WTC11 (cell line): ENCODE measurements at regions not wholly inside any gene's neighbourhood (a gene's known extent, or its start where the extent isn't known, plus 50 kb on each side); places are given as distances from the start of the nearest gene placed in this dataset.
A peak's percentile ranks its signal among the peaks of the same experiment; 100 is the strongest.
"Not testable (repeated sequence)": the region's sequence is repeated elsewhere in the genome, so short reads cannot be mapped to it uniquely, and the experiment has no call there.

ENCODE experiments used
- ATAC-seq: fragments of 200-7000 bp; cut with Tn5 transposase; 2 replicates; pipeline ENCODE4 v1.10.0; 2021; ENCODE audit warnings: mild to moderate bottlenecking, moderate library complexity
- CTCF ChIA-PET: fragments of 300-600 bp; sonication (Branson Sonifier 250); formaldehyde crosslinking; loops from one replicate; lab custom pipeline; 2021; ENCODE audit warnings: antibody characterized with exemption; lab: Charles Lee
- POLR2A ChIA-PET: fragments of 350-600 bp; sonication (Branson Sonifier 250); formaldehyde crosslinking; loops from one replicate; lab custom pipeline; 2021; ENCODE audit warnings: antibody characterized with exemption; lab: Charles Lee
- DNase-seq: peaks from one replicate; pipeline ENCODE4 v3.0.0; 2021; ENCODE audit warnings: low spot score
- H3K27ac Mint-ChIP-seq: 2 replicates; pipeline ENCODE4 v1.8.0; 2021; ENCODE audit warnings: mixed read lengths
- H3K27me3 Mint-ChIP-seq: 2 replicates; pipeline ENCODE4 v1.8.0; 2021; ENCODE audit warnings: low read depth, mild to moderate bottlenecking, moderate library complexity, mixed read lengths
- H3K36me3 Mint-ChIP-seq: 2 replicates; pipeline ENCODE4 v1.8.0; 2021; ENCODE audit warnings: mixed read lengths
- H3K4me1 Mint-ChIP-seq: 2 replicates; pipeline ENCODE4 v1.8.0; 2022; ENCODE audit warnings: mixed read lengths
- H3K4me3 Mint-ChIP-seq: 2 replicates; pipeline ENCODE4 v1.8.0; 2021; ENCODE audit warnings: mild to moderate bottlenecking, moderate library complexity, mixed read lengths
- H3K9me3 Mint-ChIP-seq: 2 replicates; pipeline ENCODE4 v1.8.0; 2021; ENCODE audit warnings: mixed read lengths
- E2F4 ChIP-seq: sonication (generic); formaldehyde crosslinking; IDR thresholded peaks from 2 replicates; pipeline ENCODE4 v1.8.1; 2022; ENCODE audit warnings: low read depth, mild to moderate bottlenecking, moderate library complexity, missing genetic modification reagents, borderline replicate concordance
- FOXP4 ChIP-seq: sonication (generic); formaldehyde crosslinking; IDR thresholded peaks from 2 replicates; pipeline ENCODE4 v1.8.0; 2022; ENCODE audit warnings: mild to moderate bottlenecking, missing genetic modification reagents
- HMGXB4 ChIP-seq: sonication (generic); formaldehyde crosslinking; IDR thresholded peaks from 2 replicates; pipeline ENCODE4 v1.8.1; 2023; ENCODE audit warnings: mild to moderate bottlenecking, moderate library complexity, missing genetic modification reagents
- PRDM15 ChIP-seq: sonication (generic); formaldehyde crosslinking; IDR thresholded peaks from 2 replicates; pipeline ENCODE4 v1.8.0; 2022; ENCODE audit warnings: missing genetic modification reagents
- SMAD3 ChIP-seq: sonication (generic); formaldehyde crosslinking; IDR thresholded peaks from 2 replicates; pipeline ENCODE4 v1.8.0; 2022; ENCODE audit warnings: missing genetic modification reagents, mild to moderate bottlenecking, borderline replicate concordance
- ZMAT4 ChIP-seq: fragments of 250-450 bp; sonication (Bioruptor Pico); IDR thresholded peaks from 2 replicates; pipeline ENCODE4 v1.9.0; 2021; ENCODE audit warnings: mild to moderate bottlenecking
- ZNF219 ChIP-seq: sonication (generic); formaldehyde crosslinking; IDR thresholded peaks from 2 replicates; pipeline ENCODE4 v1.8.0; 2023; ENCODE audit warnings: missing genetic modification reagents, mild to moderate bottlenecking, borderline replicate concordance
- ZNF416 ChIP-seq: fragments of 250-450 bp; sonication (Bioruptor Pico); IDR thresholded peaks from 2 replicates; pipeline ENCODE4 v1.9.0; 2021; ENCODE audit warnings: mild to moderate bottlenecking, inconsistent platforms
- ZNF532 ChIP-seq: fragments of 250-450 bp; sonication (Bioruptor Pico); IDR thresholded peaks from 2 replicates; pipeline ENCODE4 v1.9.0; 2021; ENCODE audit warnings: mild to moderate bottlenecking, borderline replicate concordance

GRCh38 chr19:23470873-23471545 is 75.7 kb upstream of the ZNF91 start:
- H3K4me3 Mint-ChIP-seq, result peak overlapping the region; percentile 55
- ChIA-PET POLR2A (no interaction called here), CTCF (no interaction called here)
- no peak for TF ChIP-seq ZNF219 (CRISPR knock-in tag)
- TF ChIP-seq HMGXB4 (CRISPR knock-in tag), result no peak
- TF ChIP-seq ZMAT4 (CRISPR knock-in tag), result no peak
- no peak for TF ChIP-seq FOXP4 (CRISPR knock-in tag)
- TF ChIP-seq SMAD3 (CRISPR knock-in tag), result no peak
- 0 out of 2 replicates have a peak, but pooled peaks have one; percentile 16 for TF ChIP-seq PRDM15 (CRISPR knock-in tag)
- ATAC-seq (peak; percentile 64), DNase-seq (peak; percentile 16)
- H3K9me3 Mint-ChIP-seq, result peaks cover 77% of the 10 kb centered on the region
- peaks cover 2% of the 10 kb centered on the region; the same call in 1 of the 2 replicates for H3K4me1 Mint-ChIP-seq
- peaks cover 71% of the 10 kb centered on the region for H3K27me3 Mint-ChIP-seq
- H3K27ac Mint-ChIP-seq, result no peak overlapping the region
- peaks cover 38% of the 10 kb centered on the region for H3K36me3 Mint-ChIP-seq

- POLR2A ChIA-PET, H3K27ac Mint-ChIP-seq, H3K4me1 Mint-ChIP-seq, H3K4me3 Mint-ChIP-seq, CTCF ChIA-PET, ATAC-seq, DNase-seq: not testable (repeated sequence)
- peaks cover 90% of the 10 kb centered on the region for H3K9me3 Mint-ChIP-seq
- peaks cover 45% of the 10 kb centered on the region for H3K36me3 Mint-ChIP-seq
- H3K27me3 Mint-ChIP-seq, result peaks cover 52% of the 10 kb centered on the region
Measured at GRCh38 chr19:23464349-23464748, 69.1 kb upstream of the ZNF91 start.

GRCh38 chr19:23461120-23461519 is 65.8 kb upstream of the ZNF91 start:
- peaks cover 29% of the 10 kb centered on the region for H3K27me3 Mint-ChIP-seq
- ChIA-PET POLR2A (no interaction called here), CTCF (no interaction called here)
- no peak overlapping the region for H3K27ac Mint-ChIP-seq
- H3K36me3 Mint-ChIP-seq, result peaks cover 52% of the 10 kb centered on the region
- peaks cover 90% of the 10 kb centered on the region for H3K9me3 Mint-ChIP-seq
- DNase-seq (no peak), ATAC-seq (no peak)
- H3K4me3 Mint-ChIP-seq, result no peak overlapping the region
- H3K4me1 Mint-ChIP-seq, result no peaks in the 10 kb centered on the region
- TF ChIP-seq ZNF416 (CRISPR knock-in tag), result no peak
- no peak for TF ChIP-seq PRDM15 (CRISPR knock-in tag)
- TF ChIP-seq E2F4 (CRISPR knock-in tag), result no peak
- TF ChIP-seq ZNF532 (CRISPR knock-in tag), result no peak
